KG1 (cell line): ENCODE measurements at regions not wholly inside any gene's neighbourhood (a gene's known extent, or its start where the extent isn't known, plus 50 kb on each side); places are given as distances from the start of the nearest gene placed in this dataset.

Source experiments
- DNase-seq: peaks from one replicate; lab custom pipeline; 2025; lab: John Stamatoyannopoulos, UW

DNA sequence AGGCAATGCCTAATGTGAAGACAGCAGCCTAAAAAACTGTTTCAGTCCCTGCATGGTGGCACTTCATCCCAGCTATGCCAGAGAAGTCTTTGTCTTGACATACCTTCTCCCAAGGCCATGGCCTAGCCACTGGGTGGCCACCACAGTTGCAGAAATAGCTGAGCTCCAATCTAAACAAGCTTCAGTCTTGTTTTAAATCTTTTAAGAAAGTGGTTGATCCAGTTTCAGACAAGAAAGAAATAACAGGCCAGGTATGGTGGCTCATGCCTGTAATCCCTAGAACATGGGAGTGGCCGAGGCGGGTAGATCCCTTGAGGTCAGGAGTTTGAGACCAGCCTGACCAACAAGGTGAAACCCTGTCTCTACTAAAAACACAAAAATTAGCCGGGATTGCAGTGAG, 600.0 kb upstream of the PLXNA2 start:
- DNase-seq = no peak

DNA sequence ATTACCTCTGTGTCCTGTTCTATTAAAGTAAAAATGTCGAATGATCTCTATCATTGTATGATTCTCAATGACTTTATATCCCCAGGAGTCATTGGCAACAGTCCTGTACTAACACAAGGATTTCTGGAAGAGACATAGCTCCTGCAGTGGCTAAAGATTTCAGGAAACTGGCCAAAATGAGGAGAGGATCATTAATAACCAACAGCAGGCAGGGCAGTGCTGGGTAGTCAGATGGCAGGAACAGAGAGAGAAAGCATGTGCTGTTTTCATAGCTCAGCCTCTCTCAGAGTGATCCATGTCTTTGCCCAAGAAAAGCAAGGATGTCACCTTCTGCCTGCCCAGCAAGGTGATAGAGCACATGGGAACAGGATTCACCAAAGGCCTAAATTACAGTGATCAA, 604.7 kb upstream of the PLXNA2 start:
- DNase-seq = no peak

DNA sequence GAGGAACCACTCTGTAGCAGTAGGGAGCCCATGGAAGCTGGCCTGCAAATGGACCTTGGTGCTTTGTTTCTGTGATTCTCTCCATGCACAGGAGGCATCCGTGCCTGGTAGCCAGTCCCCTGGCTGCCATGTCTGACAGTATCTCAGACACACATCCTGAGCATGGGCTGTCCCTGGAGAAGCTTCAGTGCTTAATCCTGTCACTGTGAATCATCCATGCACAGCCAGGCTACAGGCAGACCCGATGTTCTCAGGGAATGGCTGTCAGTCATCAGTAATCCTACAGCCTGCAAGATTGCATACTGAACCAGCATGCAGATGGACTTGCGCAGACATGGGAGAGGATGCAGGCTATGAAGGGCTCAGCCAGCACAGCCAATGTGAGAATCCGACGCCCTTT, 606.3 kb upstream of the PLXNA2 start:
- no peak for DNase-seq

DNA sequence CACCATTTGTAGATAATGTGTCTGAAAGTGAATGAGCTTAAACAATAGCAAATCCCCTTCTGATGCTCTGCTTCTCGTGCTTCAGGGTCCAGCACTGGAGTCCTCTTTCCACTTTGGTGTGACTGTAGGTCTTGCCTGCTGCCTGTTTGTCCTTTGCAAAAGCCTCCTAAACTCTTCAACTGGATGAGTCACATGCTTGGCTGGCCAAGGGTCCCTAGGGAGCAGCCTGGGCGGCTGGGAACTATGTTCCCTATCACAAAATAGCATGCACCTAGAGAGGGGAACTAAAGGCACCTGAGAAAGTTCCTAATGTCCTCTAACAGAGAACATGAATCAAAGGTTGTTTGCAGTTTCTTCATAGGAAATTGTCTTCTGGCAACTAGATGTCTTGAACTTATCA, 607.2 kb upstream of the PLXNA2 start:
- DNase-seq = no peak

DNA sequence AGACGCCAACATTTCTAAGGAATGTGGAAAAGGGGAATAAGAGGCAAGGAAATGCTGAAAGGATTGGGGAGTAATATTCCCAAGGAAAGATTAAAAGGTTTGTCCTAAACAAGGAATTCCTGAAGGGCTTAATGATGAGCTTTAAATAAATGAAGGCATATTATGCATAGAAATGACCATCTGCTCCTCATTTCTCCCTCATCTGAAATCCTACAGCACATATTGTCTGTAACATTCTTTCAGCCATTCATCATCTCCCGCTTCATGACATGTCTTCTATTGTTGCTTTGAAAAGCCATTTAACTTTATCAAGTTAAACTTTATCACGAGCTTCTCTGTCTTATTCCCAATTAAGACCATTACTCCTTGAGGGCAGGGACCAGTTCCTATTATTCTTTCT, 608.7 kb upstream of the PLXNA2 start:
- DNase-seq = no peak

DNA sequence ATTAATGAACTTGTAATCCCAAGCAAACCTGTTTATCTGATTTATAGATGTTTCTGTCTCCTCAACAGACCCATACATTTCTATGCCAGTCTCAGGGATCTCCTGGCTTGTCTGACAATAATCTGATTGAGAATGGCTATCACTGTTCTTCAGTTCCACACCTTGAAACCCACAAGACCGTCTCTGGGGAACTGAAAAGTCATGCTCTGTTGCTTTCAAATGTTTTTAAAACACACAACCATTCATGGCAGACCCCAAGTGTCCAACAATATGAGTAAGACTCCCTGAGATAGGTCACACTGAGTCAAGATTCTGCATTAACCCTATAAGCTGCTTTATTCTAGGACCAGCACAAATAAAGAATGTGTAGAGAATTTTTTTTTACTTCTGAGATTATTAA, 611.2 kb upstream of the PLXNA2 start:
- no peak for DNase-seq

DNA sequence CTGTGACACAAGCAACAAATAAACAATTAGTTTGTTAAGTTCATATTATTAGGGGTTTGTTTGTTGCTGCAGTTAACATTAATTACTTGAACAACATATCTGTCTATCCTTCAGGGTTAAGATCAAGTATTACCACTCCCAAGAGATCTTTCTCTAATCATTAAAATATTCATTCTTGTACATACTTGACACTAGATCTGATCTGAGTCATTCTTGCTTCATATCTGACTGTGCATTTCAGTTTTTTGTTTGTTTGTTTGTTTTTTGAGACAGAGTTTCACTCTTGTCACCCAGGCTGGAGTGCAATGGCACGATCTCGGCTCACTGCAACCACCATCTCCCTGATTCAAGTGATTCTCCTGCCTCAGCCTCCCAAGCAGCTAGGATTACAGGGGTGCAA, 613.3 kb upstream of the PLXNA2 start:
- no peak for DNase-seq

DNA sequence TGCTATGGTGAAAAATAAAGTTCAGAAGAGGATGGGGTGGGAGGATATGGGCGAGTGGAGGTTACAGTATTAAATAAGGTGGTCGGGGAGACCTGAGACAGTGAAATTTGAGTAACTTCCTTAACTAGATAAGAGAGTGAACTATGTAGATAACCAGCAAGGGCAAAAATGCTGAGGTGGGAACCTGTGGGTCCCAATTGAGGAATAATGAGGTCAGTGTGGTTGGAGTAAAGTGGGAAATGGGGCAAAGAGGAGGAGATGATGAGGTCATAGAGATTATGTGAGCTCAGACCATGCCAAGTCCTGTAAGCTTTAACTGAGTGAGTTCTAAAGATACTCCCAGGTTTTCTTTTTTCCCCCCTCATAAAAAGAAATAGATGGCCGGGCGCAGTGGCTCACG, 614.6 kb upstream of the PLXNA2 start:
- DNase-seq = no peak

DNA sequence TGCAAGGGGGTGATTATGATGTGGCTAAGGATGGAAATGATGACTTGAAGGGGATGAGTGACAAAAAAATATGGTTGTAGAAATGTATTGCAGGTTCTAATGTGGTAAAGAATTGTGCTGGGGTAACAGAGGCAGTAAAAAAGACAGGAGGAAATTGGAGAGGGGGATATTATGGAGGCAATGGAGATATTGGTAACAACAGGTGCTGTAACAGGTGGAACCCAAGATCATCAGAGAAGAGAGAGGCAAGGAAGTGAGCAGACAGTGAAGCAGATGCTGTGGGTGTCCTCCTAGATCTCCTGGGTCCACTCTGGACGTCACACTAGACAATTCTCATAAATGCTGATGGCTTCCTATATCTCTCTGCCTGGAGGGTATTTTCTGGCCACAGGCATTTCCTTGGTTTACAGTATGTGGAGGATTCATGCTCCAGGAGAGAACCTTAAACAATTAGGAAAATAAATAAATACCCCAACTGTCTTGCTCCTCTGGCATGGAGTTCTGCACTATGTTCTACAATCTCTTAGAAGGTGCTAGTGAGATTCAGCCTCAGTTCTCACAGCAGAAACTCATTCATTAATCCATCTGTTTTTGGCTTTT, 620.3 kb upstream of the PLXNA2 start:
- DNase-seq = no peak

DNA sequence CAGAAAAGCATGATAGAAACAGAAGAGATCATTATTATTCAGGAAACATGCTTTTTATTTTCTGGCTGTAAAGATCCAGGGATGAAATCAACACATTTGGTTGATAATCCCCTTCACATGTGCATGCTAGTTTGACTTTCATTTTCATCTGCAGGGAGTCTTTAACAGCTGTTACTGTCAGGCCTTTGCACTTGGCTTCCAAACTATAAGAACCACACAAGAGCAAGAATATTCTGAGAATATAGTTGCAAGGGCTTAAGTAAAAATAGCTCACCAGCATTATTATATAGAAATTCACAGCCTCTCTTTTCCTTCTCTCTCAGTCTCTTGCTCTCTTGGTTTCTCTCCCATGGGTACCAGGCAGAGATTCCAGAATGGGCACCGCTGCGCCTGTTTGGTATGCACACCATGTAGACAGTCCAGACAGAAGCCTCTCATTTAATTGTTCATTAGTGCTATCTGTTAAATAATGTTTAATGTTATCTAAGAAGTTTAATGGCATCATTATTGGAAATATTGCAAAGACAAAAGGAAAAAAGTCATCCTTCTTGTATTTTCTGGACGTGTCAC, 622.3 kb upstream of the PLXNA2 start:
- DNase-seq = no peak

DNA sequence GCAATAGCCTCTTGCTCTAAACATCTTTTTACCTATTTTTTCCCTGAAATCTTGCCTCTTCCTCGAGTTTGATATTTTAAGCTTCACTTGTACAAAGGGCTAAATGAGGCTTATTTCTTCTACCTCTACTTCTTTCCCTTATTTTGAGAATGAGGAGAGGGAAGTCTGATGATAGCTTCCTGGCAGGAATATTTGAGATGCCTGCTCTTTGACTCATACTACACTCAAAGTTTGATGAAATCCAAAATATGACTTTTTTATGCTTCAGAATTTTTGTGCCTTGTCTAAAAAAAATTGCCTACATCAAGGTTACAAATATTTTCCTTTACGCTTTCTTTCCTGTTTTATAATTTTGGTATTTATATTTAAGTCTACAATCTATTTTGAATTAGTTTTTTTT, 624.4 kb upstream of the PLXNA2 start:
- DNase-seq = no peak

DNA sequence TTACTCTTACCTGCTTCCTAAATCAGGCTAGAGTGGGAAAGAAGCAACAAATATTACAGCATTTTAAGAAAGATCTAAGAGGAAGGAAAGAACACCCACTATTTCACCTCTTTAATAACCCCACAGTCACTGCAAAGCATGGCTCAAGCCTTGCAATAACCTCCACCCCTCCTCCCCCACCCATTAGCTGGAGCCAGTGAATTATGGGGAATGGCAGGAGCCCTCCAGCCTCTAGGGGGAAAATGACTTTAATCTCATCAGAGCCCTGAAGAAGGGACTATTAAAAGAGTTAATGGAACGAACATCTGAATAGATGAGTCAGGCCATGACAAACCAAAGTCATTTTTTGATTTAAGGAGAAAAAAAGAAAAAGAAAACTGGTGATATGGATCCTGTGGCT, 630.7 kb upstream of the PLXNA2 start:
- DNase-seq = no peak

DNA sequence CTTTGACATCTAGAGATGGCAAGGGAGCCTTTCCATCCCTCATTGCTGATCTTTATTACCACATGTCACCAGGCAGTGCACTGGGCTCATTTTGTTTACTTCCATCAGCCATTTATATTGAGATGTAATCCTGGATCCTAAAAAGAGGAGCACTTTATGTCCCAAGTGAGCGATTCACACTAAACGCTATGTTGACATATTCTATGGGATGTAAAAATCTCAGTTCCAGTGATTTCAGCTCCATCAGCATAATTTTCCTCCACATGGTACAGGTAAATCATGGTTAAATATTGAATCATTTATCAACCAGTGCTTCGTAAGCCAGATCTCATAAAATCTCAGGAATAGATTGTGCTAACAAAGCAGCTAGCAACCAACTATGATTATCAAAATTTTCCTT, 634.8 kb upstream of the PLXNA2 start:
- DNase-seq = no peak

DNA sequence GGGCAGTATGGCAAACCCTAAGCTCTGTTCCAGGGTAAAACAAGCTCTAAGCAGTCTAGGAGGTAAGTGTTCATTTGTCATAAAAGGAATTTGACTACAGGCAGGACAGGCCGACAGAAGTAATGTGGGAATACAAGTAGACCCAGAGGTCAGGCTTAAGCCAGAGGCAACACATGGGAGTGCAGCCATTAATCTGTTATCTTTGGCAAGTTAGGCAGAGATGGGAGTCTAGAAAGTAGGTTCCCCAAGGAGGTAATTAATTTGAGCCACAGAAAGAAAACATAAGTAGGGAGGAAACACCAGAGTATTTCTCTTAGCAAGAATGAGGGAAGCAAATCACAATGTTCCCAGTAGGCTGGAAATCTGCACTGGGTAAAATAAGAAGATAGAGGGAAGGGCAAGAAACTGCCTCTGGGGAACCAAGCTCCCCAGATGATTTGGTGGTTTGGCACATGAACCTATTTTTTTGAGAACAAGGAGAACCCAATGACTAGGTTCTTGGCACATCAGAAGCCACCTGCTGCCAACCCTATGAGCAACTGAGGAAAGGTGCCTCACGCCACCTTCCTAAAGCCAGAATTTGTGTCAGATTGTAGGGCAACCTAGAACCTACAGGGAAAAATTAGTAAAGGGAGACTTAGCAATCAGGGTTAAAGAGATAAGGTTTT, 636.4 kb upstream of the PLXNA2 start:
- DNase-seq = no peak

DNA sequence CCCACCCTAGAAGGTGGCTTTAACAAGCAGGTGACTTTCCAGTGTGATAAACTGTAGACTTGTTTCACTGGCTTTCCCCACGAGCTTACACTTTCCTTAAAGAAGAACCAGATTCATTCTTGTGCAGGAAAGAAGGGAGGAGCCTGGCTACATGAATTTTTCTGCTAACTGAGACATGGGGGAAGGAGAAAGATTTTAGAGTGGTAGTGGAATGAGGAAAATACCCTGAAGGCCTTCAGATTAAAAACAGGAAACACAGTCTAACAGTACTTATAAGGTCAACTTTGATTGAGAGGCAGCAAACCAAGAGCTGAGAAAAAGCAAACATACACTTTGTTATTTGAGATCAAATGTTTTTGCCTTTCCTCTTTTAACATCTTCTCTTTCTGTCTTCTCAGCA, 640.9 kb upstream of the PLXNA2 start:
- DNase-seq = no peak

DNA sequence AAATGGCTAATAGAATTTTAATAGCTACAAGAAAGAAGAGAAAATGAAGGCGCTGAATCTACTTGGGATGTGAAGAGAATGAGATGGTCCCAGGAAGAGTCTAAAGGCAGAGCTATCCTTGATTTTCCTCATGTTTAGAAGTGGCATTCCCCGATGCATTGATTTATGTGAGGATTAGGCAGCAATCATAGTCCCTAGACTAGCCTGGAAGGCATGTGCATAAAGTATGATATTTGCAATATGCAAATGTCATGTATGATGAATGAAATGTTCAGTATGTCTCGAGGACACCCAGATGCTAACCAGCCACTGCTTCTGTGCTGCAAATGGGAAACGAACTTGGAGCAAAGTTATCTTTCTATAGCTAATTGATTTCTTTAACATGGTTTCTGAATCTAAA, 641.5 kb upstream of the PLXNA2 start:
- no peak for DNase-seq

DNA sequence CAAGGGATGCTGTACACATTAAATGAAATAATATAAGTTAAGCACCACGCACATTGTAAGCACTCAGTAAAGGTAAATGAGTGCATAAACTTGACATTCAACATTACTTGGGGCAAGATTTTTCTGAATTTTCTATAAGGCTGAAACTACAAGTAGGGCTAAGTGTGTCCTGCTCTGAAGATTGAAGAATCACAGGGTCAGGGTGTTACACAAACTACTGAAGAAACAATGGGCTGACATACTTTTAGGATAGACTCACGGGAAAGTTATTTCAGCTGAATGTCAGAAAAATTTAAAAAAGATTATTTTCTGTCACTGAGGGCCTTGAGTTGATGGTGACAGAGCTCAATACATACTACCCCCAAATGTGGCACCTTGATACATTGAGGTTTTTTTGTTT, 644.2 kb upstream of the PLXNA2 start:
- no peak for DNase-seq

DNA sequence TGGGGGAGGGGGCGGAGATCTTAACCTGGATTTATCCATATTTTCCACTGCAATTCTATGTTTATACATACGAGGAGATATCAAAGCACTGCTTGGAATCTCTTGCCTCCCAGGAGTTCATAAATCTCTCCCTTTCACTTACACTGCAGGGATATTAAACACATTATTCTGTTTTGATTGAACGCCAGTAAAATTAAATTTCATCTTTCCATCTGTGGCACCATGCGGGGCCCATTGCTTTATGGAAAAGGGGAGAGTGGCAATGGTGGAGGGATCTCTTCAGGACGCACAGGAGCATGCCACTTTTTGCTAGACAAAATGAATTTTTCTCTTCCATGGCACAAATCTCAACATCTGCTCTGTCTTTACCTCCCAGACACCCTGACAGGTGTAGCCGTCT, 648.0 kb upstream of the PLXNA2 start:
- no peak for DNase-seq

DNA sequence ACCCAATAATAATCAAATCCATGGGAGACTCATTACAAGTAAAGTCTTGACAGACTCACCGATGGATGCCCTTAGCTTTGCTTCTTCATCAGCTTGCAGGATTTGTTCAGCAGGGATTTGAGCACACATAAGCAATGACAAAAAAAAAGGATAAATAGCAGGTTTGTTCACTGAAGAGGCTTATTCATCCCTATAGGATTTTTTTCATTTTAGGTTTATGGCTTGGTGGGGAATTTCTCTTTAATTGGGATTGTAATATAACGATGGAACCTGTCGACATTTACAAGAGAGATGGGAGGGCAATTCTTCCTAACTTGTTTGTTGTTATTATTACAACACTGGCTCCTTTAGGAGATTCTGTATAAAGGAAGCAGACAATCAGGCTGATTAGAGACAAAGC, 649.1 kb upstream of the PLXNA2 start:
- DNase-seq = no peak

DNA sequence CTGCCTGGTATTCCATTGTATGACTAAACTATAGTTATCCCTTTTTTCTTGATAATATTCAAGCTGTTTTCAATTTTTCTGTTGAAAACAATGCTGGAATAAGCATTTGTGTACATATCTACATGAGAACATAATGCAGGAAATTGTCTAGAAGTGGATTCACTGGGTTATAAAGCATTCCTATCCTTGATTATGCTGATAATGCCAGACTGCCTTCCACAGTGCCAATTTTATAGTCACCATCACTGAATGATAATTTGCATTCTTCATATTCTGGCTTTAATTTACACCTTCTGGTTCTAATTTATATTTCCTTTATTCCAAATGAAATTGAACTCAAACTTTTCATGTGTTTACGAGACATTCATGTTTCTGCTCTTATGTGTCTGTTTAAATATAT, 651.0 kb upstream of the PLXNA2 start:
- DNase-seq = no peak

DNA sequence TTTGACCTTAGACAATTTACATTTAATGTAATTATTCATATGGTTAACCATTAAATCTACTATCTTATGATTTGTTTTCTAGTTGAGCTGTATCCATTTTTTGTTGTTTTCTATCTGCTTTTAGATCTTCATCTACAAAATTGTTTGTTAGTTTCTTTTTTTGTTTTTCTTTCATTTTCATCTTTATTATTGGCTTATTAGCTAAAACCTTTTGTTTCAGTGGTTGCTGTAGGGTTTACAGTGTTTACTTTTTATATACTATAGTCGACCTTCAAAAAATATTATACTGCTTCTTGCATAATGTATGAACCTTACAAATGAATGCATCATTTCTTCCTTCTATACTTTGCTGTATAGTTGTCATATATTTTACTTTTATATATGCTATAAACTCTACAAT, 651.6 kb upstream of the PLXNA2 start:
- no peak for DNase-seq

DNA sequence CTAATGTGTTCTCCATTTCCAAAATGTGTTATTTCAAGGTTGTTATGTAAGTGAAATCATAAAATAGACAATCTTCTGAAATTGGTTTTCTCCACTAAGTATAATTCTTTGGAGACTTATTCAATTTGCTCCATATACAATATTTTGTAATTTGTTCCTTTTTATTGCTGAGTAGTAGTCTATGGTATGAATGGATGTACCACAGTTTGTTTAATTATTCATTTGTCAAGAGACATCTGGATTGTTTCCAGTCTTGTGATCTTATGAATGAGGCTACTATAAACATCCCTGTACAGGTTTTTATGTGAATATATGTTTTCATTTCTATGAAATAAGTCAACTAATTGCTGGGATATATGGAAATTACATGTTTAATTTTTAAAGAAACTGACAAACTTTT, 652.6 kb upstream of the PLXNA2 start:
- DNase-seq = no peak

DNA sequence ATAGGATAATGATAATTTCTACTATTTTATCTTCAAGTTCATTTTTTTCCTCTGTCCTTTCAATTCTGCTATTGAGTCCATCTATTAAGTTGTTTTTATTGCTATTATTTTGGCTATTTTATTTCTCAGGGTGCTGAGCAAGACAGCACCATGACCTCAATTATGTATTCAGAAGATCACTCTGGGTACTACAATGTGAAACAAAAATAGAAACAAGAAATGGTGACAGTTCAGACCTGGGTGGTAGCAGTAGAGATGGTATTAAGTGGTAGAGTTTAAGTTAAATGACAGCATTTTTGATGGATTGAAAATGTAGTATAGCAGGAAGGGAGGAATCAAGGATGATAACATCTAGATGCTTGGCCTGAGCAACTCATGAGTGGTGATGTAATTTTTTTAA, 655.3 kb upstream of the PLXNA2 start:
- DNase-seq = no peak

DNA sequence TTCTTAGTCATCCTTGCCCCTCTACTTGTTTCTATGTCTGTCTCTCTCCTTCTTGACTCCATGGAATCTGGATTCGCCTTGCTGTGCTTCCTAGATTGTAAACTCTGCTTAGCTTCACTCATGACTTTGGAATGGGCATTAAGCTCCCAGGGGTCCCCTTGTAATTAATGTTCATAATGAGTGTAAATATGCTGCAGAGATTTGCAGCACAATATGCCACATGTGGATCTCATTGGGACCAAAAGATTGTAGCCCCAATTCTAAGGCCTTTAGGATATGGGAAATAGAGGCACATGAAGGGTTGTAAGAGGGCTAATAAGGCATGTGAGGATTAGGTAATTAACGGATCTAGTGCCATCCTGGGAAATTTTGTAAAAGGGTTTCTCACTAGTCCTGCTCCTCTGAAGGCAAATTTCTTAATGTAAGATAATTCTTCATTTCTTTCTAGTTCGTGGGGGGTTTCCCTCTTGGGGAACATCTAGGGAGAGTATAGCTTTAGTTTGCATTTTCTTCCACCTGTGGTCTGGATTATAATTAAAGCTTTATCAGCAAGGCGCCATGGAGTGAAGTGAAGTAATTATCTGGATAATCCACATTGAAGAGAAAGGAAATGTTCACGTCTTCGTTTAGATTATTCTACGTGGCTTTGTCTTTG, 659.2 kb upstream of the PLXNA2 start:
- no peak for DNase-seq
